G401.6 (cell line): ENCODE measurements at regions not wholly inside any gene's neighbourhood (a gene's known extent, or its start where the extent isn't known, plus 50 kb on each side); places are given as distances from the start of the nearest gene placed in this dataset.

Source experiments
- FAIRE-seq: peaks from 2 replicates; lab custom pipeline; 2012; peaks lifted over from hg19 to GRCh38; lab: Jason Lieb, UNC

GRCh38 chr12:77401770-77402081 is 336.4 kb upstream of the E2F7 start:
- no peak for FAIRE-seq

GRCh38 chr12:77401064-77401769 is 335.8 kb upstream of the E2F7 start:
- no peak for FAIRE-seq

- FAIRE-seq, result no peak
Observed at GRCh38 chr12:77392467-77393088, 327.2 kb upstream of the E2F7 start.

- no peak for FAIRE-seq
Observed at GRCh38 chr12:77388445-77389265, 323.3 kb upstream of the E2F7 start.

GRCh38 chr12:77387671-77388070 is 322.3 kb upstream of the E2F7 start:
- FAIRE-seq, result no peak

GRCh38 chr12:77387214-77387613 is 321.8 kb upstream of the E2F7 start:
- no peak for FAIRE-seq

- no peak for FAIRE-seq
Observed at GRCh38 chr12:77384941-77385340, 319.6 kb upstream of the E2F7 start.

- no peak for FAIRE-seq
Observed at GRCh38 chr12:77382096-77382742, 316.9 kb upstream of the E2F7 start.

GRCh38 chr12:77377622-77378021 is 312.3 kb upstream of the E2F7 start:
- FAIRE-seq, result no peak

- FAIRE-seq, result no peak
Observed at GRCh38 chr12:77377116-77377515, 311.7 kb upstream of the E2F7 start.

GRCh38 chr12:77374673-77375072 is 309.3 kb upstream of the E2F7 start:
- no peak for FAIRE-seq

- no peak for FAIRE-seq
Observed at GRCh38 chr12:77372494-77372893, 307.1 kb upstream of the E2F7 start.

GRCh38 chr12:77372026-77372425 is 306.7 kb upstream of the E2F7 start:
- FAIRE-seq, result no peak

- no peak for FAIRE-seq
Observed at GRCh38 chr12:77368379-77368778, 303.0 kb upstream of the E2F7 start.

GRCh38 chr12:77366616-77367015 is 301.2 kb upstream of the E2F7 start:
- no peak for FAIRE-seq

- no peak for FAIRE-seq
Observed at GRCh38 chr12:77364400-77364799, 299.0 kb upstream of the E2F7 start.

GRCh38 chr12:77362509-77363210 is 297.3 kb upstream of the E2F7 start:
- FAIRE-seq, result no peak

- no peak for FAIRE-seq
Observed at GRCh38 chr12:77357655-77358054, 292.3 kb upstream of the E2F7 start.

GRCh38 chr12:77354766-77355362 is 289.5 kb upstream of the E2F7 start:
- FAIRE-seq, result no peak

GRCh38 chr12:77352946-77353345 is 287.6 kb upstream of the E2F7 start:
- no peak for FAIRE-seq

GRCh38 chr12:77351860-77352259 is 286.5 kb upstream of the E2F7 start:
- no peak for FAIRE-seq
